Breast epithelium (tissue), 3 donors: ENCODE measurements at regions not wholly inside any gene's neighbourhood (a gene's known extent, or its start where the extent isn't known, plus 50 kb on each side); places are given as distances from the start of the nearest gene placed in this dataset.

Source experiments
- CTCF ChIP-seq, 3 donors: fragments of 450-650 bp; IDR thresholded peaks; one replicate each; pipeline ENCODE4 v1.5.1; 2016 to 2017; ENCODE audit warnings: antibody characterized with exemption in 3 of 3, mild to moderate bottlenecking in 3 of 3, moderate library complexity in 3 of 3
- POLR2A ChIP-seq: fragments of 450-650 bp; IDR thresholded peaks from one replicate; pipeline ENCODE4 v1.6.1; 2016; ENCODE audit warnings: antibody characterized with exemption, mild to moderate bottlenecking, moderate library complexity
- POLR2AphosphoS5 ChIP-seq, 3 donors: sonication (generic); formaldehyde crosslinking; IDR thresholded peaks; one replicate each; pipeline ENCODE4 v1.6.1; 2017; ENCODE audit warnings: antibody characterized with exemption in 3 of 3

DNA sequence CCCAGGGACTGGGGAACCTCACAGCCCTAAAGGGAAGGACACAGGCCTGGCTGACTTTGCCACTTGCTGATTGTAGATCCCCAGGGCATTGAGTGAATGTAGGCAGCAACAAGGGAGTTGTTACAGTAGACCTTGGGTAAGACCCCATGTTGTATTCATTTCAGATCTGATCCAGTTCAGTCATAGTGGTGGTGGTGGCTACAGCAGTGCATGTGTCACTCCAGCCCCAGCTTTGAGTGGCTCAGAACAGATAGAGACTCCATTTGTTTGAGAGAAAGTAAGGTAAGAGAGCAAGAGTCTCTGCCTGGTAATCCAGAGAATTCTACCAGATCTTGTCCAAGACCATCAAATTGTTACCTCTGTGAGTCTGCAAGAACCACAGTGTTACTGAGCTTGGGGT, 278.7 kb upstream of the SATB1 start:
- TF ChIP-seq POLR2AphosphoS5 (IDR thresholded peaks at IDR 0.05) (no peak), CTCF (IDR thresholded peaks at IDR 0.05) (no peak), POLR2A (no peak)
